Esophagus muscularis mucosa (tissue), 4 donors: ENCODE measurements at regions not wholly inside any gene's neighbourhood (a gene's known extent, or its start where the extent isn't known, plus 50 kb on each side); places are given as distances from the start of the nearest gene placed in this dataset.

ENCODE experiments used
- DNase-seq: peaks from one replicate; pipeline ENCODE4 v3.0.0-alpha.2; 2017; ENCODE audit errors: extremely low spot score
- H3K27ac ChIP-seq, 4 donors: fragments of 200-600 bp; sonication (generic); replicated peaks in 1 of 4; 1 replicate in 3 of 4; 2 replicates in 1 of 4; pipeline ENCODE4 v1.5.1; 2016 to 2019; ENCODE audit warnings: mild to moderate bottlenecking in 1 of 4
- H3K27me3 ChIP-seq, 4 donors: fragments of 200-600 bp; sonication (generic); one replicate each; pipeline versions ENCODE4 v1.5.1 to v1.6.0; 2016 to 2019
- H3K36me3 ChIP-seq, 4 donors: fragments of 200-600 bp; sonication (generic); one replicate each; pipeline ENCODE4 v1.5.1; 2016 to 2019
- H3K4me1 ChIP-seq, 4 donors: fragments of 200-600 bp; sonication (generic); one replicate each; pipeline ENCODE4 v1.5.1; 2016 to 2019
- H3K4me3 ChIP-seq, 4 donors: fragments of 200-600 bp; sonication (generic); 1 replicate in 2 of 4; 2 replicates in 2 of 4; pipeline ENCODE4 v1.5.1; 2016 to 2019; ENCODE audit warnings: mild to moderate bottlenecking in 4 of 4, moderate library complexity in 1 of 4
- H3K9me3 ChIP-seq, 4 donors: fragments of 200-600 bp; sonication (generic); 1 replicate in 3 of 4; 2 replicates in 1 of 4; pipeline ENCODE4 v1.5.1; 2016 to 2019
- CTCF ChIP-seq, 3 experiments: fragments of 200-600 bp in 2 of 3; fragments of 450-650 bp in 1 of 3; sonication (generic) in 2 of 3; IDR thresholded peaks; one replicate each; pipeline ENCODE4 v1.5.1; 2017 to 2019; ENCODE audit warnings: antibody characterized with exemption in 3 of 3, mild to moderate bottlenecking in 2 of 3, moderate library complexity in 1 of 3
- EP300 ChIP-seq: sonication (generic); formaldehyde crosslinking; IDR thresholded peaks from one replicate; pipeline ENCODE4 v1.6.1; 2017; ENCODE audit warnings: antibody characterized with exemption
- POLR2A ChIP-seq: fragments of 450-650 bp; IDR thresholded peaks from one replicate; pipeline ENCODE4 v1.6.1; 2017; ENCODE audit warnings: antibody characterized with exemption, moderate library complexity, mild to moderate bottlenecking, low read depth
- POLR2AphosphoS5 ChIP-seq, 2 donors: sonication (generic); formaldehyde crosslinking; IDR thresholded peaks; one replicate each; pipeline ENCODE4 v1.6.1; 2017; ENCODE audit warnings: antibody characterized with exemption in 2 of 2
- WGBS: methylation state at CpG from one replicate; pipeline ENCODE4 v1.1.5; 2018; 5-methylcytosine and 5-hydroxymethylcytosine counted together
- intact Hi-C: fragments of 100-400 bp; cut with DNase I; formaldehyde crosslinking; loops from one replicate; pipeline ENCODE4 v1.15.1; 2023

GRCh38 chr4:4782969-4783368 is 76.5 kb upstream of the MSX1 start:
- WGBS: 79% methylated on average over 8 of the region's 8 CpGs
- DNase-seq: no peak
- intact Hi-C loops: no loop called here
- Histone ChIP-seq H3K9me3 (peaks cover 0 to 4% (median 0%) of the 10 kb centered on the region in 4 donors), H3K36me3 (no peaks in the 10 kb centered on the region), H3K4me1 (no peaks in the 10 kb centered on the region), H3K27me3 (no peaks in the 10 kb centered on the region), H3K4me3 (no peak overlapping the region), H3K27ac (no peak overlapping the region)
- no peak for TF ChIP-seq POLR2A
- TF ChIP-seq EP300: no peak
- no peak for TF ChIP-seq CTCF (IDR thresholded peaks at IDR 0.05)
- no peak for TF ChIP-seq POLR2AphosphoS5 (IDR thresholded peaks at IDR 0.05)

- TF ChIP-seq EP300 (no peak), POLR2A (no peak), POLR2AphosphoS5 (IDR thresholded peaks at IDR 0.05) (no peak), CTCF (IDR thresholded peaks at IDR 0.05) (no peak)
- no peak for DNase-seq
- Histone ChIP-seq H3K27me3 (no peaks in the 10 kb centered on the region), H3K27ac (no peak overlapping the region), H3K4me1 (no peaks in the 10 kb centered on the region), H3K36me3 (no peaks in the 10 kb centered on the region), H3K9me3 (peaks cover 0 to 4% (median 0%) of the 10 kb centered on the region in 4 donors), H3K4me3 (no peak overlapping the region)
- WGBS: 57% methylated on average over 14 of the region's 14 CpGs
- intact Hi-C loops: no loop called here
Observed at GRCh38 chr4:4781936-4782707, 77.3 kb upstream of the MSX1 start.

- no peaks in the 10 kb centered on the region for H3K27me3 ChIP-seq
- H3K36me3 ChIP-seq: no peaks in the 10 kb centered on the region
- no peak overlapping the region for H3K4me3 ChIP-seq
- H3K9me3 ChIP-seq: no peaks in the 10 kb centered on the region
- H3K27ac ChIP-seq: no peak overlapping the region
- intact Hi-C loops: no loop called here
- no peak for TF ChIP-seq CTCF (IDR thresholded peaks at IDR 0.05)
- DNase-seq: no peak
- no peaks in the 10 kb centered on the region for H3K4me1 ChIP-seq
- WGBS: 88% methylated on average over 6 of the region's 6 CpGs
Observed at GRCh38 chr4:4780729-4781244, 78.7 kb upstream of the MSX1 start.

- 85% methylated on average over 8 of the region's 8 CpGs for WGBS
- intact Hi-C loops: no loop called here
Observed at GRCh38 chr4:4779486-4779885, 80.0 kb upstream of the MSX1 start.

More at GRCh38 chr4:4779486-4779885, 80.0 kb upstream of the MSX1 start:
- DNase-seq: no peak
- no peak overlapping the region for H3K27ac ChIP-seq
- no peaks in the 10 kb centered on the region for H3K4me1 ChIP-seq
- H3K9me3 ChIP-seq: no peaks in the 10 kb centered on the region
- H3K4me3 ChIP-seq: no peak overlapping the region
- no peaks in the 10 kb centered on the region for H3K36me3 ChIP-seq
- H3K27me3 ChIP-seq: no peaks in the 10 kb centered on the region
- TF ChIP-seq CTCF (IDR thresholded peaks at IDR 0.05): no peak
- TF ChIP-seq POLR2AphosphoS5 (IDR thresholded peaks at IDR 0.05): no peak
- TF ChIP-seq POLR2A: no peak
- no peak for TF ChIP-seq EP300
